ACHN (cell line): ENCODE measurements at regions not wholly inside any gene's neighbourhood (a gene's known extent, or its start where the extent isn't known, plus 50 kb on each side); places are given as distances from the start of the nearest gene placed in this dataset.

Experiments
- DNase-seq: peaks from one replicate; pipeline ENCODE4 v3.0.0-alpha.2; 2015
- in situ Hi-C: cut with HindIII; loops from 2 replicates; pipeline ENCODE4 v1.10.0; 2017; ENCODE audit warnings: low sequenced_read_pairs, low pct_ligation_motif_present, low pct_unique_long_range_greater_than_20kb

DNA sequence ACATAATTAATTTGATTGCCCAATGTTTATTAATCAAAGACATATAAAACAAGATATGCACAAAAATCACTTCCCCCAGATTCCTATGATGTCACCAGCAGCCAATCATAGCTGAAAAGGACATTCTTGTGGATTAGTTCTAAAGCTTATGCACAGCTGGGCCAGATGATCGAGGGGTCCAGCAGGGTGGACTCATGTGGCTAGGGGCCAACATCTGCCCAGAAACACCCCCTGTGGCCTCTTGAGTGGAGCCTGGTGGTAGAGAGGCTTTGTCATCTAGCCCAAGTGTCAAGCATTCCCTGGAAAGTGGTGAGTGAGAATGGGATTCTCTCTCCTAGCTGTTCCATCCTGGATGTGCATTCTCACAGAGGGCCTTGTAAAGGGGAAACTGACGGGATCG, 590.0 kb downstream of the BCL11B start:
- in situ Hi-C loops = no loop called here
- no peak for DNase-seq

DNA sequence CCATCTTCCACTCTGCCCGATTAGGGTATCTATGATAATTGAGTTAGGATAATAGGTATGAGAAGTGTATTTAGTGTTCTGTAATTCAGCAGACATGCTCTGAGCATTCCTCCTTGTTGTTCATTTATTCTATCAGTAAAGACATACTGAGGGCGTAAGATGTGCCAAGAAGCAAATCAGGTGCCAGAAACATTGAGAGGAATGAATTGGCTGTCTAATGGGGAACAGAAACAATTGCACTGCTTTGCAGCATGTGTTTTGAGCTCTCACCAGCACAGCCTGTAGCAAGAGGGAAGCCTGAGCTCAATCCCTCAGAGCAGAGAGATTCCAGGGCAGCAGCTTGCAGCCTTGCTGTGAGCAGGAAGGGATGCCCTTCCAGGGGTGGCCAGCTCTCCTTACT, 589.3 kb downstream of the BCL11B start:
- DNase-seq = no peak
- in situ Hi-C loops = no loop called here

DNA sequence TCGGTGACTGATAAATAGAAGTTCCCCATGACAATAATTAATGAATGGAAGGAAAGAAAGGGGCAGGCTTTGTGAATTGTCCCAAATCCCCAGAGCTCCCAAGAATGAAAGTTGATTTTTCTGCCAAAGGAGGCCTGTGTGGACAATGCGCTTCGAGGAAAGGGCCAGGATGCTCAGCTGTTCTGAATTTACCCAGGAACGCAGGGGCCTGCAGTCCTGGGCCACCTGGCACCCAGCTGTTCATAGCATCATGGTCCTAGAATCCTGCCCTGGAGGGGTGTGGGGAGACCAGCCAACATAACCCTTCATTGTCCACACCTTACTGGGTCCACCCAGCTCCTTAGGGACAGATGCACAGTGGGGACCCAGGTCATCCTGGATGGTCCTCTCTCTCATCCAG, 587.5 kb downstream of the BCL11B start:
- no peak for DNase-seq
- in situ Hi-C loops = no loop called here

DNA sequence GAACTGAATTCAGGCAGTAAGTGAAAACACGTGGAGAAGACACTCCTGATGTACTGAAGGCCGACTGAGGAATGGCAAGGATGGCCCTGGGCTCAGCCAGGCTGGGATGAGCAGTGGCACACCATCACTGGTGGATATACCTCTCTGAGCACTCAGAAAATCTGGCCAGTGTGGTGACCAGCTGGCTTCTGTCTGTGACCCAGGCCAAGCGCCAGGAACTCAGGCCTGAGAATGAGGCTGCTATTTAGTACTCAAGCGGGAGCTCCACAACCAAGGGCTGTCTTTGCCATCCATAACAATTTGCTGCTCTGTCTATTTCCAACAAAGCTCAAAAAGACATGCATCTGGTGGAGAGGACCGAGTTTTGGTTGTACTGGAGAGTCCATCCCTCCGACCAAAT, 586.3 kb downstream of the BCL11B start:
- in situ Hi-C loops = no loop called here
- DNase-seq = no peak

DNA sequence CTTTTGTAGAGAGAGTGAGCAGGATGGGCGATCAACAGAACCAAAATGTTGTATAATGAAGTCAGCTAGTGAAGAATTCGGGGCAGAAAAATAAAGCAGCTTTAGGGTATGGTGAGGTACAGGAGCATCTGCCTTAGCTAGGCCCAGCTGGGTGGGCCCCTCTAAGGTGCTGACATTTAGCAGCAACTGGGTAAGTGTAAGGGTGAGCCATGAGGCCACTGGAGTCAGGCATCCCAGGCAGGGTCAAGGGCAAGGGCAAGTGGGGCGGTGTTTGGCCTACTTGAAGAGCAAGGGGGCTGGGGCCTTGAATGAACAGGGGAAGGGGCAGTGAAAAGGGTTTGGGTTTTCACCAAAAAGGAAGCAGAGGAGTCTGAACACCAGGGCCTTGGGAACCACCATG, 583.6 kb downstream of the BCL11B start:
- in situ Hi-C loops = no loop called here
- DNase-seq = no peak

DNA sequence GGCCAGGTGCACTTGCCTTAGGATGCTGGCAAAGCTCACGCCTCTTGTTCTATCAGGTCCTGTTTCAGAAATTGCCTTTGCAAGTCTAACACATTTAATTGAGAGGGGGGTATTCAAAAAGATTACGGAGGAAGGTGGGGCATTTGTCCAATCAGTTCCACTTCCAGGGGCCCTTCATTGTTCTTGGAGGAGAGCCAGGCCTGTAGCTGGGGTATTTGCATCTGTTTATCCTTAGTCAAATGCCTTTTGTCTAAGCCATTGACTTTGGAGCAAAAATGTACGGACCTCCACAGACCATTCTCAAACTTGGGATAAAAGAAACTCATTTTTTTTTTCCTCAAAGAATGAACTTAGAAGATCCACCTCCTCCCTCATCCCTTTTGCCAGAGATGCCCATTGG, 582.0 kb downstream of the BCL11B start:
- no peak for DNase-seq
- in situ Hi-C loops = no loop called here

DNA sequence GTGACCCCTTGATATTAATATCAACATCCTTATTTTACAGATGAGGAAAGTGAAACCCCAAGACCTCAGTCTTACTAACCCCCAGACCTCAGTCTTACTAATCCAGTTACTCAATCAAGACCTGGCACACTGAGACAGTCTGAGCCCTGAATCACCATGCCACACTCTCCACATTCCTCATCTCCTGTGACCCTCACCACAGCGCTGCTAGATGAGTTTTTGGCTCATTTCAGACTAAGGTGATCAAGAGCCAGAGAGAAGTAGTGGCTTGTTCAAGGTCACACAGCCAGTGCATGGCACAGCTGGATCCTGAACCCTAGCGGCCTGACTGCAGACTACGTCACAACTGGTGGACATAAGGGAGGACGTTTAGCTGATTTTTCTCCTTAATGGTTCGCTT, 579.2 kb downstream of the BCL11B start:
- DNase-seq = no peak
- in situ Hi-C loops = no loop called here

DNA sequence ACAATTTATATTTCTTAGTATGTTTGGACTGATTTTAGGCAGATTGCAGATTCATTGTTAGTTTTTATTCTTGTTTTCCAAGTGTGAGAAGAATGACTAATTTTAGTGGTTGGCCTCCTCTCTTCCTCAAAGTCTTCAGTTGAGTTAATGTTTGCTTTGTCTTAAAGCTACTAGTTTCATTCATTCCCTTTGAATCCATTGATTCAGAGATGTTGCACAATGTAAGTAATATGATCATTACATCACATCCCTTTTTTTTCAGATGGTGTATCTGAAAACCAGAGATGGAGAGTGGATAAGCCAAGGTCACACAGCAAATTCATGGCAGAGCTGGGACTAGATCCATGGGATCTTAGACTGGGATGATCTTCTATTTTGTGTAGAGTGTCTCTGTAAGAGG, 577.5 kb downstream of the BCL11B start:
- in situ Hi-C loops = no loop called here
- no peak for DNase-seq

DNA sequence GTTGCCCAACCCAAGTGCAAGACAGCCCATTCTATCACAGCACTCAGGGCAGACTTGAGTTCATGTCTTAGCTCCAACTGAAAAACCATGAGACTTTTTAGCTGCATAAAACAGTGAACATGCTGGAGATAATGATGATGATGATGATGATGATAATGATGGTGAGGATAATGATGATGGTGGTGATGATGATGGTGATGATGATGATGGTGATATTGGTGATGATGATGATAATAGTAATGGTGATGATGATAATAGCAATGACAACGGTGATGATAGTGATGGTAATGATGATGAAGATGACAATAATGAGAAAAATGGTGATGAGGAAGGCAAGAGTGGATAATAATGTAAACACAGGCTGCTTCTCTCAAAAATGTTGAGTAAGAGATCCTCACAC, 576.2 kb downstream of the BCL11B start:
- DNase-seq = no peak
- in situ Hi-C loops = no loop called here

DNA sequence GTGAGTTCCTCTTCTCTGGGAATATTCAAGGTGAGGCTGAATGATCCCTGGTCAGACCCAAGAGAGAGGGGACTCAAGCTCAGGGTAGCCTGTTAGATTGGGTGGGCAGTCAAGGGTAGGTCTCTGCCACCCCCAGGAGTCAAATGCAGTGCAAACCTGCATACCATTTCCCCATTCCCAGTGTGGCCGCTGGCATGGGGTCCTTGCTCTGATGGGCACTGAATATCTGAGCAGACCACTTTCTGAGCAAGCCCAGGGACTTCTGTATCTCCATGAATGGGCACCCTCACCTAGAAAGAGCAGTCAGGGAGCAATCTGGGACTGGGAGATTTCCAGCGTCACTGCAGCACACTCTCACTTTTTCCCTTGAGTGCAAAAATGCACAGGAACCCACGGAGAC, 573.7 kb downstream of the BCL11B start:
- DNase-seq = no peak
- in situ Hi-C loops = no loop called here

DNA sequence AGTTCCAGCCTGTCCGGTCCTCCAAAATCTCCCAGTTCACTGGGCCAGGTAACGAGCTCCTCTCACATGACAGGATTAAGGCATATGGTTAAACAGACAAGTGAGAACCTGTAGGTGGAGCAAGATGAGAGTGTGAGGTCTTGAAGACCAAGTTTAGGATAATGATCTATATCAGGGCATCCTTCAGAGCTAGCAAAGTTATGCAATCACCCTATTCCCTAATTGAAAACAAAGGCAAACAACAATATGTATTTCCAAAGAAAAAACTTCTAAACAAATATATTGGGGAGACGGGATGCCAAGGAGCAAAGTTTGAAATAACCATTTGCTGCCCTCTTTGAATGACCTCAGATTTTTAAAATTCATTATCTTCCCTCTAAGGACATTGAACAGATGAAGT, 571.2 kb downstream of the BCL11B start:
- DNase-seq = no peak
- in situ Hi-C loops = no loop called here

DNA sequence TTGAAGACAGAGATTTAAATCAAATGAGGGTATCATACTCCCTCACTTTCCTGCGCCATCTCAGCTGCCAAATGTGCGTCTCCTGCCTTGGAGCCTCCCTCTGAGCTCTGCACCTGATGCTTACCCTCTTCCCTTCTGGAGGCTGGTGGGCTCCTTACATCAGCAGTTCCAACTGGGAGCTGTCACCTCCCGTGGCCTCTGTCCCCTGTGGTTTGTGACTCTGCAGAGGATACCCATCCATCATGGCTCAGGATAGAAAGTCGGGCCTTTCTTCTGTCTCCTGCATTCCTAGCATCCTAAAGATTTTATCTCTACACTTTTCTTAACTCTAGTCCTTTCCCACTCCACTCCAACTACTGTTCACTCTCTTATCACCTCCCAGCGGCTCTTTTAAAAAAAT, 570.6 kb downstream of the BCL11B start:
- in situ Hi-C loops = no loop called here
- DNase-seq = no peak

DNA sequence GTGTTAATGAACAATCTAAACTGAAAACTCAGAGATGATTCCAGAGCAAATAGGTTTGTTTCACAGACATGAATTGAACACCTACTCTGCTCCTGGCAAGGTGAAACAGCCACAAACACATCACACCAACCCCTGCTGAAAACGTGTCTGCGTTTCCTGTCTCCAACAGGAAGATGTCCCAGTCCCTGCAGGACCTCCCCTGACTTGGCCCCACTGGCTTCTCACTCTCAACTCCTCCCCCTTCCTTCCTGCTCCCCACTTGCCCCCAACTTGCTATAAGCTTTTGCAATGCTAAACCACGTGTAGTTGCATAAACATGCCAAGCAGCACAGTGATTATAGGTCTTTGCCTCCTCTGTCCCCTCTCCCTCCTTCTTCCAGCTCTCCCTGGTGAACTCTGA, 567.6 kb downstream of the BCL11B start:
- in situ Hi-C loops = no loop called here
- DNase-seq = no peak

DNA sequence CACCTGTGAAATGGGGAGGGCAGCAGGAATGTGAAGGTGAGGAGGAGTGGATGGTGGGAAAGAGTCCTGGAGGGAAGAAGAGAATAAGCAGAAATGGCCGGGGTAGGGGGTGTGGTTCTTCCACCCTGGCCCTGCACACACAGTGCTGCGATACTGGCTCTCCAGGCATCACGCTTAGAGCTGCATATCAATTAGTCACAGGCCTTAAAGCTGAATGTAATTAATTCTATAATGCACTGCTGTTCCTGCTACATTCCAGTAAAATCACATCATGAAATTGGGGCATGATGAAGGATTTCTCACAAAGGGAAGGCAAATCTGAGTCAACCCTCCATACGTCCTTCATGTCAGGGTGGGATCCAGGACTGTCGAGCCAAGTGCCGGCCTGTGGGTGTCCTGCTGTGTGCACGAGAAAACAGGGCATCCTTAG, 566.1 kb downstream of the BCL11B start:
- DNase-seq = no peak
- in situ Hi-C loops = no loop called here

DNA sequence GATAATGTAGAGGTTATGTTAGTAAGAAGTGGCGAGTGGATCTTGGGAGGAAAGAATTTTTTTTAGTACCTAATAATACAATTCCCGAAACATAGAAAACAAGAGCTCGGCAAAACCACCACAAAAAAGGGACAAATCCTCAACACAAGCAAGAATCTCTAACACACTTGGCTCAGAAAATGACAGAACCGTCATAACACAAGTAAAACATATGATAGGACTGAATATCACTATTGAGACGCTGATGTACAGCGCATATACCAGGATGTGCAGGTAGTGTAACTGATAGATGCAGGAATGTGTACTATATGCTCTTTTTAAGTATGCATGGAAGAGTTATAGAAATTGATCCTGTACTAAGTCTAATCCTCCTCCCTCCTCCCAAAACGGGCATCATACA, 564.5 kb downstream of the BCL11B start:
- no peak for DNase-seq
- in situ Hi-C loops = no loop called here

DNA sequence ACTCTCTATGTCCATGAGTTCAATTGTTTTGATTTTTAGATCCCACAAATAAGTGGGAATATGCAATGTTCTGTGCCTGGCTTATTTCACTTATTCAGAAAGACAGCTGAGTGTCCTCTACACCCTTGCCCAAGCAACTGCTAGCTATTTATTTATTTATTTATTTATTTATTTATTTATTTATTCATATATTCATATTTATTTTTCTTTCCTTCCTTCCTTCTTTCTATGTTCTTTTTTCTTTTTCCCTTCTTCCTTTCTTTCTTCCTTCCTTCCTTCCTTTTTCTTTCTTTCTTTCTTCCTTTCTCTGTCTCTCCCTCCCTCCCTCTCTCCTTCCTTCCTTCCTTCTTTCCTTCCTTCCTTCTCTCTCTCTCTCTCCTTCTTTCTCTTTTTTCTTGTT, 563.4 kb downstream of the BCL11B start:
- in situ Hi-C loops = no loop called here

DNA sequence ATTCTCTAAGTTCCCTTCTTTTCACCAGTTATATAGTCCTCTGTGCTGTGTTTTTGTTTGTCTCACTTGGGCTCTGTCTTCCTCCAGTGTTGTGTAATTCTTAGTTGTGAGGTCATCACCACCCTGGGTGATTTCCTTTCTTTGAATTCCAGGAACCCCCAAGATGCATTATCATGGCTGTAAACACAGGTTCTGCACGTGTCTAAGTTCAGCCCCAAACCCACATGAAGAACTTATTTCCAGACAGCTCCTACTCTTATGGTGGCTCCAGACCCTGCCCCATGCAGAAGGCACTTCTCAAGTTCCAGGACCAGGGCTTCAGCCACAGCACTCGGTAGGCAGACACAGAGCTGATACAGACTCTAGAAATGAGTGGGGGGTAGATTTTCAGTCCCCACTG, 560.5 kb downstream of the BCL11B start:
- in situ Hi-C loops = no loop called here

More for the DNA sequence above, 563.4 kb downstream of the BCL11B start:
- no peak for DNase-seq

DNA sequence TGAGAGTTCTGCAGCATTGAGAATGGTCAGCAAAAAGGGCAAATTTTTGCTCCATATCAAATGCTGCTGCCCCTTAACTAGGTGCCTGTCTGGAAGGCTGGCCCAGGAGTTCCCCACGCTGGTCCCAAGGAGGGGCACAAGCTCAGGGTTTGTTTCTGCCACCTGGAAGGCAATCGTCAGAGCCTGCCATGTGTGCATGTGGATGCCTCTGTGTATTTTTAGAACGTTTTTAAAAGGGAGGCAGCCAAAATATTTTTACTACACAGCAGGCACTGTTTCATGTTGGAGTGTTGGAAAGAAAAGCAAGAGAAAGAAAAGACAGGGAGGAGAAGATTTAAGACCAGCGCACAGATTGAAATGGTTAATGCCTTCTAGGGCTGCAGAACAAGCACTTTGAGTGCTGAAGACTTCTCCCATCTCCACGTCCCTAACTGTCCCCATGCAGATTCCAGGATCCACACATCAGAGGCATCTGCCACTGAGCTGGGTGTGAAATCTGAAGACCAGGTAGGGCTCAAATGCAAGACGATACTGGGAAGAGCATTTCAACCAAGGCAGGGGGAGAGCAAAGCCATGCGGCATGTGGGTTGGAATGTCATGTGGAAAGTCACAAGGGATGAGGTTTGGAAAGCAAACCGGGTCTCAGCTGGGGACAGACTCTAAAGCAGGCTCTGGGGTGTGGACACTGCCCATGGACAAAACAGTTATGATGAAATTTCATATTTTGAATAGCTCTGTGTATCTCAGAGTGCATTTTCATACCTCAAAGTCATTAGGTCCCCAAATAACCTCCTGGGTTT, 557.2 kb downstream of the BCL11B start:
- in situ Hi-C loops = no loop called here
- DNase-seq = no peak

More for the DNA sequence above, 560.5 kb downstream of the BCL11B start:
- DNase-seq = no peak

DNA sequence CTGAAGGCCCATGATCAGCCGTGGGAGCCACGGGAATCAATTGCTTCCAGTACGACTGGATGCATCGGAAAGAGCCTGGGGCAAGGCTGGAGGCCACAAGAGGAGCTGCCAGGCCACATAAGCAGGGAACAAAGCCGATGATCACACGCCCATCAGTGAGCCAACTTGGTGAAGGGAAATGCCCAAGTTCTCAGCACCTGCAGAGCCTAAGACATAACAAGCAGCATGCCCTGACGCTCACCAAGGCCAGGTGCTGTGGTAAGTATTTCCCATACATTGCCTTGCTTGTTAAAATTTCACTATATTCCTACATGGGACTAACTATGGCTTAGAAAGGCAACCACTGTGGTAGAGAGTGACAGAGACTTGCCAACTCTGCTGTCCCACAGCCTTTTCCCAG, 555.9 kb downstream of the BCL11B start:
- in situ Hi-C loops = no loop called here
- DNase-seq = no peak

DNA sequence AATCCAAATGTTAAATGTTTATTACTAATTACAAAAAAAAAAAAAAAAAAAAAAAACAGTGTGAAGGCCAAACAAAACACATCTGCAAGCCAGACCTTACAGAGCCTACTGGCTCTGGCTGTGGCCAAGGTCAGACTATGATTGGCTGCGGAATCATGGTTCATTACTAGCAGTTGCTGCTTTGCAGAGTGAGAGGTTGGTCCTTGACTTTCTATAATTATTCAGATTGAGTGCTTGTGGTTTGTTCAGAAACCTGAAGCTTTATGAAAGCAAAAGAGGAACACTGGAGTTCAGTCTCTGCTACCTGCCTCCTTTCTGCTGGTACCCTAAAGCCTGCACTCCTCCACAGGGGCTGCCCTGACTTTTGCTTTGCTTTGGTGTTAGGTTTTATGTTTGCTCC, 550.9 kb downstream of the BCL11B start:
- no peak for DNase-seq
- in situ Hi-C loops = no loop called here

DNA sequence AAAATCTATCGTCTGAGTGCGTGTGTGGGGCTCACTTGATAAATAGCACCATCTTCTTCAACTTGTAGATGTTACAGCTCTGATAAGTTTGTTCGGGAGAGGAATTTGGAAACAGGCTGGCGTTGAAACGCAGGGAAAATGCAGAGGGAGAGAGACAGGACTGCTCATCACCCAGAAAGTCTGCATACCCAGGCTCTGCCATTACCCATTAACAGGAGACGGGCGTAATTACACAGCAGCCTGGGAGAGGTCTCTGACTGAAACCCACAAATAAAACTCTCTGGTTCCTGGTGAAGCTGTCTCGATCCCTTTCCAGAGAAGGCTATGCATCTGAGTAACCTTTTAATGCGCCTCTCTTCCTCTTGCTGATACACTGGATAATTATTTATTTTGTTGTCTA, 547.3 kb downstream of the BCL11B start:
- no peak for DNase-seq
- in situ Hi-C loops = no loop called here
